SW 1271 (cell line): ENCODE measurements at regions not wholly inside any gene's neighbourhood (a gene's known extent, or its start where the extent isn't known, plus 50 kb on each side); places are given as distances from the start of the nearest gene placed in this dataset.
"Not testable (repeated sequence)": the region's sequence is repeated elsewhere in the genome, so short reads cannot be mapped to it uniquely, and the experiment has no call there.

Experiments
- DNase-seq, 2 experiments: peaks; one replicate each; lab custom pipeline; 2025; lab: John Stamatoyannopoulos, UW

DNA sequence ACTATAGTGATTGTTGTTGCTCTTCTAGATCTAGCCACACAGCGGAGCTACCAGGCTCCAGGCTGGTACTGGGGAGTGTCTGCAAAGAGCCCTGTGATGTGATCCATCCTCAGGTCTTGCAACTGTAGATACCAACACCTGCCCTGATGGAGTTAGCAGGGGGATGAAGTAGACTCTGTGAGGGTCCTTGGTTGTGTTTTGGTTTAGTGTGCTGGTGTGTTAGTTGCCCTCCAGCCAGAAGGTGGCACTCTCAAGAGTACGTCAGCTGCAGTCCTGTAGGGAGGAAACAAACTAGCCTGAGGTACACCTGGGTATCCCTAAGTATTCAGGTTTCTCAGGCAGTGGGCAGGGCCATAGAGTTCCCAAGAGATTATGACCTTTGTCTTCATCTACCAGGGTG lies 81.2 kb upstream of the TMPRSS2 start:
- no peak for DNase-seq

DNA sequence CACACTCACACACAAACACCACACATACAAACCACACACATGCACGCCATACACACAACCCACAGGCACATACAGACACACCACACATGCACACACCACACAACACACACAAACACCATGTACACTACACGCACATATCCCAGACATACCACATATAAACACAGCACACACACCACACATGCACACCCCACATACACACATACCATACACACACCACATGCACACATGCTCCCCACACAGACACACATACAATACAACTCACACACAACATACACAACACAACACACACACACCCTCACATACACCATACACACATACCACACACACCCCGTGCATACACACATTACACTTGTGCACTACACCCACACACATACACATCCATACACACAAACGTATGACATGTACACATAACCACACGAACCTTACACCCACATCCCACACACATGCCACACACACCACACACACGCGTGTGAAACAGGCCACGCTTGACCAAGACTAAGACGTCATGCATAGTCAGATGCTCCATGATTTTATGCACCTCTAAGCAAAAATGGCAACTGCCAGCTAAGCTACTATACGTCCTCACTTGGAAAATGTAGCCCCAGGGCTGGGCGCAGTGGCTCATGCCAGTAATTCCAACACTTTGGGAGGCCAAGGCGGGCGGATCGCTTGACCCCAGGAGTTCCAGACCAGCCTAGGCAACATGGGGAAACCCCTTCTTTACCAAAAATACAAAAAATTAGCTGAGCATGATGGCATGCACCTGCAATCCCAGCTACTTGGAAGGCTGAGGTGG lies 77.4 kb upstream of the TMPRSS2 start:
- no peak for DNase-seq

DNA sequence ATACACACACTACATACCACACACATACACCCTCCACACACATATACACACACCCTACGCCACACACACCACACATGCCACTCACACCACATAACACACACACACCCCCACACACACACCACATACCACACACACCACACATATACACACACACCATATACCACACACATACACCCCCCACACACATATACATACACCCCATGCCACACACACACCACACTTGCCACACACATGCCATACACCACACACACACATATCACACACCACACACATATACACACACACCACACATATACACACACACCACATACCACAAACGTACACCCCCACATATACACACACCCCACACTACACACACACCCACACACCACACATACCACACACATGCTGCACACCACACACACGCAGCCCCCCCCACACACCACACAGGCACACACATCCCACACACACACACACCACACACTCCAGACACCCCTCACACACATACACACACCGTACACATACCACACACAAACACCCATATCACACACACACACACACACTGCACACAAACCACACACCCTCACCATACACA lies 76.7 kb upstream of the TMPRSS2 start:
- no peak for DNase-seq

DNA sequence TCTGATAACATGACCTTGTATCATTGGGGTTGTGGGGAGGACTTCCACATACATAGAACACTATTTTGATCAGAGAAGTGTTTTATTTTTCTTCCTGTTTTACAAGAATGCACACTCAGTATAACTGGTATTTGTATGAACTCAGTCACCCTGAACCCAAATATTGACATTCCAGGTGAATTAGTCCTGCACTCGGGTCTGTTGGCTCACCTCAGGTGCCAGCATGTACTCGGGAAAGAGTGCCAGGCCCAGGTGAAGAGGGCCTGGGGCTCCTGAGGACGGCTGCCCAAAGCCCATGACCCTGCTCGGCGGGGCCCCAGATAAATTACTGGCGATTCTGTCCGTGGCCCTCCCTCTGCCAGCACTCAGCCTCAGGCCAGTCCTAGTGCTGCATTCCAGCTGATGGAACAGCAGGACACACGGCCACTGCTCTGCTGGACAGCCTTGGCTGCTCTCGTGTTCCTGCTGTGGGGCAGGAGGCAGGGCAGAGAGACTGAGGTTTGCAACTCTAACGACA lies 75.4 kb upstream of the TMPRSS2 start:
- DNase-seq, result no peak

DNA sequence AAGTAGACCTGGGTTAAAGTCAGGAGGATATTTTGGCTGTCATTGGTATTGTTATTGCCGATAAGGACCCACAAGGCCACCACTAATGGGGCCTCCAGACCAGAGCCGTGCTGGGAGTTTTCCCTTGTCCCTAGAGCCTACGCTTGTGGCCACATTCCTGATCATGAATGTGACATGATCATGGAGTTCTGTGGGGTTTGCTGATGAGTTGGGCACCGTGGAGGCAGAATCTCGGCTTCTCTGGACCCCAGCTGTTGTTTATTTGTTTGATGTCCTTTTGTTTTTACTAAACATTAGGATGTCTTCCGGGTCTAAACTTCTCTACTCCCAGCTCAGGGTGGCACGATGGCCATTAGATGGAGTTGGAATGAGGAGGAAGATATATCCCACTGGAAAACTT lies 74.9 kb upstream of the TMPRSS2 start:
- DNase-seq, result no peak

- no peak for DNase-seq
These were observed 74.4 kb upstream of the TMPRSS2 start for GRCh38 chr21:41582298-41582840.

DNA sequence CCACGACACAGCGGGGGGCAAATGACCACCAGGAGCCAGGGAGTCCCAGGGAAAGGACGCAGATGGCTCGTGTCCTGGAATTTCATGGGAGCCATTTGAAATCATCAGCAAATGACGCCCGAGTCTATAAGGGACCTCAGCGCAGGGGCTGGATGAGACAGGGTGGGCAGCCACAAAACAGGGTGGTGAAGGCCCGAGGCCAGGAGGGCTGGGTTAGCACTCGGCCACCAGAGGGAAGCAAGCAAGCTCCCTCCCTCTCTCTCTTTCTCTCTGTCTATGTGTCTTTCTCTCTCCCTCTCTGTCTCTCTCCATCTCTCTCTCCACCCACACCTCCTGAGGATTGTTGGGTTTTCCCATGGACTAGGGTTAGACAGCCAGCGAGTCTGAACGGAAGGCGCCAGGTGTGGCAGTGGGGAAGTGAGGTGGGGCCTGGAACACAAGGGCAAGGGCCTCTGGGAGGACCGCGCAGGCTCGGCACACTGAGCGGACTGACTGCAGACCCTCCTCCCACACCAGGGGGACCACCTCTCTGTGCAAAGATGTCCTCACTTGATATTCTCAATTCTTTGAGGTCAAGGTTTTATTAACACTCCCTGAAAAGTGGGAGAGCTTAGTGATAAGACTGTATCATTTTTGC lies 73.8 kb upstream of the TMPRSS2 start:
- no peak for DNase-seq

GRCh38 chr21:41580758-41581554 lies 73.0 kb upstream of the TMPRSS2 start:
- no peak for DNase-seq

DNA sequence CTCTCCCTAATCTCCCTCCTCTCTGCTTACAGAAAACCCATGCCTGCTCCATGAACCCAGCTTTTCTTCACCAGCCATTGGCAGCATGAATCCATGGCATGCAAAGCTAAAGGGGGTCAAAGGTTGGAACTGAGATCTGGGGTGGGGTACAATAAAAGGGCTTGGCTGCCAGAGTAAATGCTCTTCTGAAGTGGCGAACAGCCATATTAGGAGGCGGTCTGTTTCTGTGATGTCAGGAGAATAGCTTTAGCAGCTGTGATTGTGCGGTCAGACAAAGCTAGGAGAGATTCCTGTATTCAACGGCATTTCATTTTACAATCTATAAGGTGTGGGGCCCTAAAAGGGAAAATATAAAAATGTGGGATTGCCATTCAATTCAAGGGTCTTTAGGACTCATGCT lies 71.7 kb upstream of the TMPRSS2 start:
- no peak for DNase-seq

- no peak for DNase-seq
These were observed 70.8 kb upstream of the TMPRSS2 start for GRCh38 chr21:41578716-41579115.

- no peak for DNase-seq
These were observed 70.1 kb upstream of the TMPRSS2 start for GRCh38 chr21:41578083-41578482.

DNA sequence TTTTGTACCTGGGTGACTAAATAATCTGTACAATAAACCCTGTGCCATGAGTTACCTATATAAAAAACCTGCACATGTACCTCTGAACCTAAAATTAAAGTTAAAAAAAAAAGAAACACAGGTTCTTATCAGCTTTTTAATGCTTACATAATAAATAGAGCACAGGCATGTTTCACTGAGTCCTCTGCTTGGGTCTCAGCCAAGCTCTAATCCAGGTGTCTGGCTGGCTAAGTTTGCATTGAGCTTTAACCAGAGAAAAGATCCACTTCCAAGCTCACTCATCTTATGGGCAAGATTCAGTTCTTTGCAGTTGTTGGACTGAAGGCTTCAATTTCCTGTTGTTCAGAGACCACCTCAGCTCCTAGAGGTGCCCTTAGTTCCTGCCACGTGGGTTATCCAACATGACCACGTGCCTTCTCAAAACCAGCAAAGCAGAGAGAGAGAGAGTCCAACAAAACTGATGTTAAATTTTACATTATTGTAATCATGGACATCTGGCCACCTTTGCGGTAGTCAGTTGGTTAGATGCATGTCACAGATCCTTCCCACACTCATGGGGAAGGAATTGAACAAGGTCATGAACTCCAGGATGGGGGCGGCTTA lies 68.2 kb upstream of the TMPRSS2 start:
- no peak for DNase-seq

- no peak for DNase-seq
These were observed 66.1 kb upstream of the TMPRSS2 start for GRCh38 chr21:41573902-41574690.

DNA sequence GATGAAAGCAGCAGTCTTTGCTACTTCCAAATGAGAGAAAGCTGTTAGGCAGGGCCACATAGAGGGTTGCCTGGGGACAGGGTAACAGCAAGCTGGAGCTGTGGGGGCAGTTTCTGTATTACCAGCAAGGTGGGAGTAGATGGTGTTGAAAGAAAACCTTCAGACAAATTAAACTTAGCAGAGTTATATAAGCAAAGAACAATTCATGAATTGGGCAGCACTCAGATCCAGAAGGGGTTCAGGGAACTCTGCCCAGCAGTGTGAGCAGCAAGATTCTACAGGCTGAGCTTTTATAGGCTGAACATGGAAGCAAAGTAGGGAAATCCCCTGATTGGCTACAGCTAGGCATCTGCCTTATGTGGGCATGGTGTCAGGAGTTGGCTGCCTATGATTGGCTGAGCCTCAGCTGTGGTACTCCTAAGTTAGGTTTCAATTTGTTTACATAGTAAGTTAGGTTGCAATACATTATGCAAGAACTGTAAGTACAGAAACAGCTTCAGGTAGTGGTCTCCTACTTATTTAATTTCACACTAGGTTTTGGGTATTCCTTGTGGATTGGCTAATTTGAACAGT lies 64.1 kb upstream of the TMPRSS2 start:
- no peak for DNase-seq

- DNase-seq, result no peak
These were observed 62.9 kb upstream of the TMPRSS2 start for GRCh38 chr21:41570791-41571355.

GRCh38 chr21:41568606-41569385 lies 60.8 kb upstream of the TMPRSS2 start:
- DNase-seq, result no peak

DNA sequence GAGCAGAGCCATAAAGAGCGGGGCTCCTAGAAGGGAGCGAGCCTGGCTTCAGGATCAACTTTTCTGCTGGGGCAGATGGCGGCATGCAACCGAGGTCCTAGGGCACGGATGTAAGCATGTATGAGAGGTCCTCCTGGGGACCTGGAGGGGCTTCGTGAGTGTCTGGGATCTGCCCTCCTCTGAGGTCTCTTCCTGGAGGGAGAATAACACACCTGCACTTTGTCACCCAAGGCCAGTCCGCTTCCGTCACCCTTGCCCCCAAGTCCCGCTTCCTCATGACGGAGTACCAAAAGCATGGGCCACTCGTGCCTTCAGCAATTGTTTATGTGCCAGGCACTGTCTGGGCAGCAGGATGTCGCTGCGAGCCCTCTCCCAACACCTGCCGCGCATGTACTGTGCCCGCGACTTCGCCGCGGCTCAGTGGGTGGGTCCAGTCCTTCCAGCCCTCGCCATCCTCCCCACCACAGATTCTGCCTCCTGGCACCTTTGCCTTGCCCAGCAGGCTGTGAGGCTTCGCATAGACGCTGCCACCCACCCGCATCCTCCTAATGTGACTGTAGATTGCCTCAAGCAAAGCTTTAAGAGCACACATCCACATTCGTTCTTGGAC lies 60.0 kb upstream of the TMPRSS2 start:
- DNase-seq, result no peak

GRCh38 chr21:41567237-41567636 lies 59.3 kb upstream of the TMPRSS2 start:
- not testable (repeated sequence) for DNase-seq

- DNase-seq, result no peak
These were observed 58.6 kb upstream of the TMPRSS2 start for GRCh38 chr21:41566500-41567014.
